HCT116 (cell line): ENCODE measurements at regions not wholly inside any gene's neighbourhood (a gene's known extent, or its start where the extent isn't known, plus 50 kb on each side); places are given as distances from the start of the nearest gene placed in this dataset.
"Not testable (repeated sequence)": the region's sequence is repeated elsewhere in the genome, so short reads cannot be mapped to it uniquely, and the experiment has no call there.

Experiments
- ATAC-seq: fragments of 200-7000 bp; cut with Tn5 transposase; 2 replicates; pipeline ENCODE4 v1.9.1; 2020; ENCODE audit warnings: mild to moderate bottlenecking, moderate library complexity
- BruUV-seq: library from RNA; stranded (reverse); fragments of 400-500 nt; replicated peaks from 2 replicates; lab custom pipeline; 2021; lab: Mats Ljungman, UMichigan
- CTCF ChIA-PET: fragments of 300-600 bp; sonication (Branson Sonifier 250); formaldehyde crosslinking; loops from one replicate; lab custom pipeline; 2021; ENCODE audit warnings: antibody characterized with exemption; lab: Charles Lee
- POLR2A ChIA-PET: fragments of 300-600, 350-600 bp; sonication (Branson Sonifier 250); formaldehyde crosslinking; loops from one replicate; lab custom pipeline; 2021; ENCODE audit warnings: antibody characterized with exemption; lab: Charles Lee
- RAD21 ChIA-PET, 2 experiments: fragments of 300-600 bp; sonication (Branson Sonifier 250); formaldehyde crosslinking; loops; one replicate each; lab custom pipeline; 2023; ENCODE audit warnings: low total read pairs in 2 of 2; ENCODE audit not compliant: uncharacterized antibody in 2 of 2, unreplicated experiment in 2 of 2, low non-redundant PET in 1 of 2; lab: Charles Lee
- DNase-seq: peaks from one replicate; pipeline ENCODE4 v3.0.0-alpha.2; 2010; ENCODE audit warnings: low read depth, low spot score
- H2AFZ ChIP-seq: fragments of 200-600 bp; shearing (Covaris generic), sonication (generic); 2 replicates; pipeline ENCODE4 v1.6.1; 2017; ENCODE audit warnings: low read depth, mixed run types, mixed read lengths, antibody characterized with exemption, low read length; ENCODE audit not compliant: poor library complexity, severe bottlenecking
- H3K27ac ChIP-seq: 2 replicates; pipeline ENCODE4 v1.5.1; 2012; ENCODE audit warnings: low read depth, low read length
- H3K27me3 ChIP-seq: fragments of 200-600 bp; sonication (generic); 2 replicates; pipeline ENCODE4 v1.6.1; 2016; ENCODE audit warnings: mixed run types, low read length, mixed read lengths; ENCODE audit not compliant: insufficient read depth
- H3K36me3 ChIP-seq, 2 experiments: fragments of 200-500 bp in 1 of 2; fragments of 200-600 bp in 1 of 2; sonication (Bioruptor generic) in 1 of 2; sonication (generic) in 1 of 2; 2 replicates each; pipeline versions ENCODE4 v1.5.1 to v1.6.1; 2014 to 2016; ENCODE audit warnings: low read length in 2 of 2, inconsistent platforms in 1 of 2, mixed read lengths in 1 of 2, mixed run types in 1 of 2; ENCODE audit not compliant: insufficient read depth in 2 of 2, control insufficient read depth in 1 of 2
- H3K4me1 ChIP-seq, 2 experiments: fragments of 200-600 bp in 1 of 2; sonication (generic) in 1 of 2; 2 replicates each; pipeline versions ENCODE4 v1.5.1 to v1.6.1; 2012 to 2017; ENCODE audit warnings: low read length in 2 of 2, inconsistent platforms in 1 of 2, mild to moderate bottlenecking in 1 of 2, mixed read lengths in 1 of 2, mixed run types in 1 of 2, moderate library complexity in 1 of 2; ENCODE audit not compliant: insufficient read depth in 2 of 2, control insufficient read depth in 1 of 2
- H3K4me2 ChIP-seq: fragments of 200-600 bp; sonication (generic); 2 replicates; pipeline ENCODE4 v1.6.1; 2017; ENCODE audit warnings: mixed run types, low read length, mixed read lengths
- H3K4me3 ChIP-seq, 2 experiments: fragments of 200-600 bp in 1 of 2; sonication (generic) in 1 of 2; replicated peaks in 1 of 2; 2 replicates each; pipeline ENCODE4 v1.5.1; 2011 to 2016; ENCODE audit warnings: low read length in 2 of 2, control low read depth in 1 of 2, low read depth in 1 of 2, mild to moderate bottlenecking in 1 of 2, mixed read lengths in 1 of 2, mixed run types in 1 of 2
- H3K79me2 ChIP-seq: fragments of 200-600 bp; sonication (generic); 2 replicates; pipeline ENCODE4 v1.6.1; 2017; ENCODE audit warnings: mild to moderate bottlenecking, mixed run types, low read length, moderate library complexity, mixed read lengths; ENCODE audit not compliant: insufficient read depth
- H3K9ac ChIP-seq: fragments of 200-600 bp; sonication (generic); 2 replicates; pipeline ENCODE4 v1.6.1; 2016; ENCODE audit warnings: low read length, mixed read lengths
- H3K9me2 ChIP-seq: fragments of 200-600 bp; sonication (generic), shearing (Covaris generic); 2 replicates; pipeline ENCODE4 v1.6.1; 2017; ENCODE audit warnings: mixed run types, mild to moderate bottlenecking, moderate library complexity; ENCODE audit not compliant: insufficient read depth
- H3K9me3 ChIP-seq, 2 experiments: fragments of 200-500 bp in 1 of 2; fragments of 200-600 bp in 1 of 2; sonication (Bioruptor generic) in 1 of 2; sonication (generic) in 1 of 2; 2 replicates each; pipeline ENCODE4 v1.6.1; 2014 to 2017; ENCODE audit warnings: low read length in 2 of 2, mixed read lengths in 2 of 2, inconsistent platforms in 1 of 2, low read depth in 1 of 2, mild to moderate bottlenecking in 1 of 2, mixed run types in 1 of 2, moderate library complexity in 1 of 2; ENCODE audit not compliant: control insufficient read depth in 1 of 2, insufficient read depth in 1 of 2
- H4K20me1 ChIP-seq: fragments of 200-600 bp; sonication (generic), shearing (Covaris generic); 2 replicates; pipeline ENCODE4 v1.6.1; 2017; ENCODE audit warnings: mixed run types, mild to moderate bottlenecking, moderate library complexity; ENCODE audit not compliant: insufficient read depth
- ATF3 ChIP-seq: IDR thresholded peaks from 2 replicates; pipeline ENCODE4 v1.6.1; 2012
- CBX3 ChIP-seq: IDR thresholded peaks from 2 replicates; pipeline ENCODE4 v1.6.1; 2012; ENCODE audit warnings: low read depth
- CEBPB ChIP-seq: IDR thresholded peaks from 2 replicates; pipeline ENCODE4 v1.6.1; 2012; ENCODE audit warnings: low read depth
- EGR1 ChIP-seq: IDR thresholded peaks from 2 replicates; pipeline ENCODE4 v1.6.1; 2012; ENCODE audit warnings: low read depth
- ELF1 ChIP-seq: IDR thresholded peaks from 2 replicates; pipeline ENCODE4 v1.6.1; 2012; ENCODE audit warnings: low read depth, borderline replicate concordance
- EZH2 ChIP-seq: fragments of 200-600 bp; sonication (generic); IDR thresholded peaks from 2 replicates; pipeline ENCODE4 v1.6.1; 2017; ENCODE audit warnings: antibody characterized with exemption, mixed run types
- FOSL1 ChIP-seq: IDR thresholded peaks from 2 replicates; pipeline ENCODE4 v1.6.1; 2012; ENCODE audit warnings: low read depth
- POLR2AphosphoS5 ChIP-seq: IDR thresholded peaks from 2 replicates; pipeline ENCODE4 v1.6.1; 2011; ENCODE audit warnings: mild to moderate bottlenecking, low read depth, low read length, moderate library complexity
- REST ChIP-seq: IDR thresholded peaks from 2 replicates; pipeline ENCODE4 v1.6.1; 2012; ENCODE audit warnings: low read depth
- SP1 ChIP-seq: IDR thresholded peaks from 2 replicates; pipeline ENCODE4 v1.6.1; 2012; ENCODE audit warnings: low read depth
- YY1 ChIP-seq: IDR thresholded peaks from 2 replicates; pipeline ENCODE4 v1.6.1; 2011; ENCODE audit warnings: low read length, low read depth, moderate library complexity, mild to moderate bottlenecking; ENCODE audit not compliant: insufficient replicate concordance; ENCODE audit errors: extremely low read depth
- ZNF274 ChIP-seq: fragments of 200-500 bp; sonication (Bioruptor generic); IDR thresholded peaks from 2 replicates; pipeline ENCODE4 v1.6.1; 2014; ENCODE audit warnings: mild to moderate bottlenecking, low read depth, low read length, inconsistent platforms
- intact Hi-C: fragments of 100-400 bp; cut with micrococcal nuclease; formaldehyde crosslinking; loops from 2 replicates; pipeline ENCODE4 v1.10.0; 2022

- H4K20me1 ChIP-seq = no peaks in the 10 kb centered on the region
- H3K9ac ChIP-seq = no peak overlapping the region
- CTCF ChIA-PET = no interaction called here
- H2AFZ ChIP-seq = no peak overlapping the region
- H3K9me3 ChIP-seq = peaks cover 10 to 28% of the 10 kb centered on the region in 2 experiments; a peak in 2 of 4 replicates
- POLR2A ChIA-PET = no interaction called here
- intact Hi-C loops = no loop called here
- no peak for TF ChIP-seq POLR2AphosphoS5
- no peak for TF ChIP-seq ZNF274
- TF ChIP-seq SP1 = no peak
- TF ChIP-seq YY1 = no peak
- no peak for TF ChIP-seq EGR1
- no peak for TF ChIP-seq ELF1
- no peak for TF ChIP-seq CBX3
- no peak for TF ChIP-seq EZH2
- TF ChIP-seq FOSL1 = no peak
- no peak for TF ChIP-seq REST
- TF ChIP-seq ATF3 = no peak
- TF ChIP-seq CEBPB = no peak
- TF ChIP-seq, all 23 proteins: peak for 0
- H3K4me3 ChIP-seq = no peak overlapping the region
- no peaks in the 10 kb centered on the region for H3K36me3 ChIP-seq
- no peak overlapping the region for H3K4me2 ChIP-seq
- H3K4me1 ChIP-seq = no peaks in the 10 kb centered on the region
- no peaks in the 10 kb centered on the region for H3K9me2 ChIP-seq
- DNase-seq (no peak), ATAC-seq (no peak)
- no peaks in the 10 kb centered on the region for H3K79me2 ChIP-seq
- no peaks in the 10 kb centered on the region for H3K27me3 ChIP-seq
- no peak overlapping the region for H3K27ac ChIP-seq
- RAD21 ChIA-PET = no interaction called here
- BruUV-seq = no TSS peak
Measured at GRCh38 chr3:567488-568185, 371.1 kb downstream of the CHL1 start.

GRCh38 chr3:579529-579928, 383.0 kb downstream of the CHL1 start:
- H3K9ac ChIP-seq, H3K27me3 ChIP-seq, intact Hi-C loops, H3K79me2 ChIP-seq, CTCF ChIA-PET, H3K4me3 ChIP-seq, H2AFZ ChIP-seq, H3K9me2 ChIP-seq, BruUV-seq, H3K27ac ChIP-seq, RAD21 ChIA-PET, H4K20me1 ChIP-seq, DNase-seq, POLR2A ChIA-PET, H3K9me3 ChIP-seq, ATAC-seq, H3K4me2 ChIP-seq, H3K4me1 ChIP-seq, H3K36me3 ChIP-seq: not testable (repeated sequence)
